Type B pancreatic cell (in vitro differentiated cells): ENCODE measurements at regions not wholly inside any gene's neighbourhood (a gene's known extent, or its start where the extent isn't known, plus 50 kb on each side); places are given as distances from the start of the nearest gene placed in this dataset.

Experiments used
- DNase-seq: peaks from one replicate; pipeline ENCODE4 v3.0.0; 2021; ENCODE audit warnings: mixed read lengths; ENCODE audit not compliant: unreplicated experiment; ENCODE audit errors: extremely low spot score
- H3K27ac Mint-ChIP-seq: 2 replicates; pipeline ENCODE4 v1.8.0; 2021; ENCODE audit warnings: mild to moderate bottlenecking, mixed read lengths
- H3K27me3 Mint-ChIP-seq: 2 replicates; pipeline ENCODE4 v1.8.0; 2021; ENCODE audit warnings: mixed read lengths
- H3K36me3 Mint-ChIP-seq: 2 replicates; pipeline ENCODE4 v1.8.0; 2021; ENCODE audit warnings: mixed read lengths
- H3K4me1 Mint-ChIP-seq: one replicate; pipeline ENCODE4 v1.8.0; 2021; ENCODE audit warnings: mixed read lengths; ENCODE audit not compliant: unreplicated experiment
- H3K4me3 Mint-ChIP-seq: 2 replicates; pipeline ENCODE4 v1.8.0; 2021; ENCODE audit warnings: mild to moderate bottlenecking, mixed read lengths
- H3K9me3 Mint-ChIP-seq: 2 replicates; pipeline ENCODE4 v1.8.0; 2021; ENCODE audit warnings: mixed read lengths
- TF ChIP-seq, protein P1 (sequence below): fragments of 200-600 bp; sonication (generic); conservative IDR thresholded peaks from 2 replicates; pipeline ENCODE4 v1.5.0; 2021; ENCODE audit warnings: antibody characterized with exemption, mild to moderate bottlenecking

DNA sequence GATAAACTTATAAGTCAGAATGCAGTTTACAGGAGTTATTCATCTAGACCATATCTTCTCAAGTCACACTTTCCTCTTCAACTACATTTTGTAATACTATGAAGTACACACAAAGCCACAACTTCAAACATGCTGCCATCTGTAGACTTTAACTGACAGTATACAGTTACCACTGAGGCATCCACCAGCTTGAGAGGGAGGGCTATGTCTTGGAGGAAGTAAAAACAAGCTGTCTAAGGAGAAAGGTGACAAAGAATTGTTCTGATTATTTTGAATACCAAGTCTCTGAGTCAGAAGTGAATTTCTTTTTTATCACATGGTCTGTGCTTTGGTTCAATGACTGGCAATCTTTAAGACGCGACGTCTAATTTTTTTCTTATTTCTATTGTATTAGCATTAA lies 97.6 kb upstream of the CDH10 start:
- H3K4me1 Mint-ChIP-seq = no peaks in the 10 kb centered on the region
- no peaks in the 10 kb centered on the region for H3K9me3 Mint-ChIP-seq
- H3K4me3 Mint-ChIP-seq = no peak overlapping the region
- no peaks in the 10 kb centered on the region for H3K36me3 Mint-ChIP-seq
- no peak for DNase-seq
- H3K27me3 Mint-ChIP-seq = no peaks in the 10 kb centered on the region
- TF ChIP-seq, protein P1, sequence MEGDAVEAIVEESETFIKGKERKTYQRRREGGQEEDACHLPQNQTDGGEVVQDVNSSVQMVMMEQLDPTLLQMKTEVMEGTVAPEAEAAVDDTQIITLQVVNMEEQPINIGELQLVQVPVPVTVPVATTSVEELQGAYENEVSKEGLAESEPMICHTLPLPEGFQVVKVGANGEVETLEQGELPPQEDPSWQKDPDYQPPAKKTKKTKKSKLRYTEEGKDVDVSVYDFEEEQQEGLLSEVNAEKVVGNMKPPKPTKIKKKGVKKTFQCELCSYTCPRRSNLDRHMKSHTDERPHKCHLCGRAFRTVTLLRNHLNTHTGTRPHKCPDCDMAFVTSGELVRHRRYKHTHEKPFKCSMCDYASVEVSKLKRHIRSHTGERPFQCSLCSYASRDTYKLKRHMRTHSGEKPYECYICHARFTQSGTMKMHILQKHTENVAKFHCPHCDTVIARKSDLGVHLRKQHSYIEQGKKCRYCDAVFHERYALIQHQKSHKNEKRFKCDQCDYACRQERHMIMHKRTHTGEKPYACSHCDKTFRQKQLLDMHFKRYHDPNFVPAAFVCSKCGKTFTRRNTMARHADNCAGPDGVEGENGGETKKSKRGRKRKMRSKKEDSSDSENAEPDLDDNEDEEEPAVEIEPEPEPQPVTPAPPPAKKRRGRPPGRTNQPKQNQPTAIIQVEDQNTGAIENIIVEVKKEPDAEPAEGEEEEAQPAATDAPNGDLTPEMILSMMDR = no peak
- H3K27ac Mint-ChIP-seq = no peak overlapping the region

GRCh38 chr5:24737163-24737562 lies 92.4 kb upstream of the CDH10 start:
- Mint-ChIP-seq H3K4me3 (no peak overlapping the region), H3K27me3 (no peaks in the 10 kb centered on the region), H3K36me3 (no peaks in the 10 kb centered on the region), H3K4me1 (no peaks in the 10 kb centered on the region), H3K27ac (no peak overlapping the region), H3K9me3 (no peaks in the 10 kb centered on the region)
- no peak for DNase-seq
- TF ChIP-seq, protein P1 = no peak

DNA sequence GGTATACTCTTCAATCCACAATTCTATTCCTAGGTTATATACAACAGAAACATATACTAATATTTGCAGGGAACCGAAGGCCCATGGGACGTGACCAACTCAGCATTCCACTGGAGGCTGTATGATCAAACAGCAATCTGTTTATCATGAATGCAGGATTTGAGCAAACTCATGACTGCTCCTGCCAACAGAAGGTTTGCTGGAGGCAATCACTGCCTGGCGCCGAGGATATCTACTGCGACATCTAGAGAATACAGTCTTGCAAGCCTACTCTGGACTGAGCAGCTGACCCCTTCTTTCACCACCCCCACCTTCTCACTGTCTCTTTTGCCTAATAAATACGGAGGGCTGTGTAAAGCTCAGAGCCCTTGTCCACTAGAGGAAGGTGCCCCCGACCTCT lies 90.5 kb upstream of the CDH10 start:
- no peak for DNase-seq
- H3K9me3 Mint-ChIP-seq = no peaks in the 10 kb centered on the region
- H3K36me3 Mint-ChIP-seq = no peaks in the 10 kb centered on the region
- H3K27me3 Mint-ChIP-seq = no peaks in the 10 kb centered on the region
- no peaks in the 10 kb centered on the region for H3K4me1 Mint-ChIP-seq
- H3K27ac Mint-ChIP-seq = no peak overlapping the region
- no peak overlapping the region for H3K4me3 Mint-ChIP-seq
- TF ChIP-seq, protein P1 = no peak

DNA sequence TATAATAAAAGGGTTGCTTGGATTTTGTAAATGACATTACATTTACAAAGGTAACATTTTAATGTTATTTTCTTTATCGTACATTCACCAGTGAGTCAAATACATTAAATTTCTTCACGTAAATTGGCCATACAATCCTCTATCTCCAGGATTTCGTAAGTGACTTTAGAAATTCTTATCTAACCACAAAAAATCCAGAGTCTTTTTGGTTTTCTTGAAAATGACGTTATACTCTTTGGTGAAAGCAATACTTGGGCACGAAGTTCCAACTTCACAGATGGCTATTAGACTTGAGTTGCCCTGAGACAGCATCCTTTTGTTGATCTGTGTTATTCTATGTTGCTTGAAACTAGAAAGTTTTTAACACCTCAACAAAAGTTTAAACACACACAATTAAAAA lies 87.4 kb upstream of the CDH10 start:
- no peaks in the 10 kb centered on the region for H3K36me3 Mint-ChIP-seq
- H3K4me1 Mint-ChIP-seq = no peaks in the 10 kb centered on the region
- H3K9me3 Mint-ChIP-seq = no peaks in the 10 kb centered on the region
- no peak for DNase-seq
- TF ChIP-seq, protein P1 = no peak
- no peak overlapping the region for H3K4me3 Mint-ChIP-seq
- no peaks in the 10 kb centered on the region for H3K27me3 Mint-ChIP-seq
- no peak overlapping the region for H3K27ac Mint-ChIP-seq

DNA sequence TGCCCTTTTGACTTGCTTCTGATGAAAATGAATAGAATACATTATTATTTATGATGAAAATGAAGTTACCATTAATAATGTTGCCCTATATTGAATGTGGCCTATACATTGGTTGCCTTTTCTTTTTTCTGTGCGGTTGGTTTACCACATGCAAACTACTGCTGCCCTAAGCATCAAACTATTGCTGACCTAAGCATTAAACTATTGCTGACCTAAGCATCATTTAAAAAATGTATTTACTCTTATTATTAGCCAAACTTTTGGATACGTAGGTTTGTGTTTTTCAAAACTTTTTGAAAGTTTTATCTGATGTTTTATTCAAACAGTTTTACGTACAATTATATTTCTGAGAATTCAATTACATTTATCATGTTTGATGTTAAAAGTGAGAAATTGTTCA lies 76.0 kb upstream of the CDH10 start:
- no peaks in the 10 kb centered on the region for H3K27me3 Mint-ChIP-seq
- H3K27ac Mint-ChIP-seq = no peak overlapping the region
- no peak overlapping the region for H3K4me3 Mint-ChIP-seq
- H3K36me3 Mint-ChIP-seq = no peaks in the 10 kb centered on the region
- no peaks in the 10 kb centered on the region for H3K9me3 Mint-ChIP-seq
- DNase-seq = no peak
- no peaks in the 10 kb centered on the region for H3K4me1 Mint-ChIP-seq
- TF ChIP-seq, protein P1 = no peak

- no peaks in the 10 kb centered on the region for H3K36me3 Mint-ChIP-seq
- TF ChIP-seq, protein P1 = no peak
- H3K4me1 Mint-ChIP-seq = peaks cover 5% of the 10 kb centered on the region
- no peak overlapping the region for H3K27ac Mint-ChIP-seq
- H3K4me3 Mint-ChIP-seq = no peak overlapping the region
- DNase-seq = no peak
- no peaks in the 10 kb centered on the region for H3K27me3 Mint-ChIP-seq
- H3K9me3 Mint-ChIP-seq = no peaks in the 10 kb centered on the region
Observed at GRCh38 chr5:24714746-24715145, 70.0 kb upstream of the CDH10 start.
